Vagina (tissue), 2 donors: ENCODE measurements at regions not wholly inside any gene's neighbourhood (a gene's known extent, or its start where the extent isn't known, plus 50 kb on each side); places are given as distances from the start of the nearest gene placed in this dataset.
A peak's percentile ranks its signal among the peaks of the same experiment; 100 is the strongest.

ENCODE experiments used
- DNase-seq, 2 donors: peaks; one replicate each; pipeline ENCODE4 v3.0.0-alpha.2; 2017; ENCODE audit errors: extremely low spot score in 2 of 2
- H3K27ac ChIP-seq: fragments of 200-600 bp; sonication (generic); one replicate; pipeline ENCODE4 v1.5.1; 2019
- H3K27me3 ChIP-seq: fragments of 200-600 bp; sonication (generic); one replicate; pipeline ENCODE4 v1.5.1; 2019
- H3K36me3 ChIP-seq, 2 donors: fragments of 200-600 bp; sonication (generic); one replicate each; pipeline ENCODE4 v1.5.1; 2017 to 2019
- H3K4me1 ChIP-seq: fragments of 200-600 bp; sonication (generic); one replicate; pipeline ENCODE4 v1.5.1; 2019
- H3K4me3 ChIP-seq, 2 donors: fragments of 200-600 bp; sonication (generic); 1 replicate in 1 of 2; 2 replicates in 1 of 2; pipeline ENCODE4 v1.5.1; 2016 to 2019
- H3K9me3 ChIP-seq: fragments of 200-600 bp; sonication (generic); one replicate; pipeline ENCODE4 v1.5.1; 2019
- CTCF ChIP-seq, 3 experiments: fragments of 450-650 bp in 2 of 3; fragments of 200-600 bp in 1 of 3; sonication (generic) in 1 of 3; IDR thresholded peaks; one replicate each; pipeline ENCODE4 v1.5.1; 2017 to 2019; ENCODE audit warnings: antibody characterized with exemption in 3 of 3, mild to moderate bottlenecking in 2 of 3, moderate library complexity in 2 of 3
- POLR2A ChIP-seq, 2 donors: fragments of 450-650 bp; IDR thresholded peaks; one replicate each; pipeline ENCODE4 v1.6.1; 2017; ENCODE audit warnings: antibody characterized with exemption in 2 of 2, mild to moderate bottlenecking in 2 of 2, moderate library complexity in 2 of 2
- POLR2AphosphoS5 ChIP-seq, 2 donors: sonication (generic); formaldehyde crosslinking; IDR thresholded peaks; one replicate each; pipeline ENCODE4 v1.9.0; 2017; ENCODE audit warnings: antibody characterized with exemption in 2 of 2, mild to moderate bottlenecking in 2 of 2, low read depth in 1 of 2; ENCODE audit not compliant: insufficient read depth in 1 of 2
- intact Hi-C: fragments of 100-400 bp; cut with DNase I; formaldehyde crosslinking; loops from one replicate; pipeline ENCODE4 v1.15.1; 2023

GRCh38 chr6:105621564-105622175 is 218.8 kb upstream of the PREP start:
- DNase-seq = no peak
- TF ChIP-seq POLR2AphosphoS5 (IDR thresholded peaks at IDR 0.05; ENCODE audit: insufficient read depth in 1 of 2, low read depth in 1 of 2) (no peak), CTCF (IDR thresholded peaks at IDR 0.05) (no peak), POLR2A (IDR thresholded peaks at IDR 0.05) (no peak)
- Histone ChIP-seq H3K4me1 (peaks cover 24% of the 10 kb centered on the region), H3K27ac (no peak overlapping the region), H3K36me3 (no peaks in the 10 kb centered on the region), H3K27me3 (no peaks in the 10 kb centered on the region), H3K9me3 (no peaks in the 10 kb centered on the region), H3K4me3 (no peak overlapping the region)
- intact Hi-C loops = no loop called here

DNA sequence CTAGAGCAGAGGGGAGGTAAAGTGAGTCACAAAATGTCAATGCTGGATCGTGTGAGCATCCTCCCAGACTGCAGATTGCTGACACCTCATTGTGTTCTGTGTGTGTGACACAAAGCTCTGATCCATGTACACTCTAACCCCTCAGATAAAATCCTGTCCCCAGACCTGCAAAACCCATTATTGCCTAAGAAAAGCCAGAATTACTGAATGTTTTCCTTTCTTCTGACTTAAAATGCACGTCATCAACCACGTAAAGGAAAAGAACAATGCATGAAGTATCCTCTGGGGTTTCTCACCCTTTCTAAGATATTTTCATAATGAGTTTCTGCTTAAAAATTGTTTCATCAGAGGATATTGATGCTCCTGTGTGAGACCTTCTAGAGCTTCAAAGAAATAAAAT is 218.0 kb upstream of the PREP start:
- H3K27me3 ChIP-seq = no peaks in the 10 kb centered on the region
- H3K36me3 ChIP-seq = no peaks in the 10 kb centered on the region
- DNase-seq = no peak
- H3K4me3 ChIP-seq = no peak overlapping the region
- TF ChIP-seq CTCF (IDR thresholded peaks at IDR 0.05) (no peak), POLR2A (IDR thresholded peaks at IDR 0.05) (no peak), POLR2AphosphoS5 (IDR thresholded peaks at IDR 0.05; ENCODE audit: insufficient read depth in 1 of 2, low read depth in 1 of 2) (no peak)
- intact Hi-C loops = no loop called here
- H3K4me1 ChIP-seq = peaks cover 24% of the 10 kb centered on the region
- H3K27ac ChIP-seq = no peak overlapping the region
- H3K9me3 ChIP-seq = no peaks in the 10 kb centered on the region

- intact Hi-C loops = no loop called here
- no peaks in the 10 kb centered on the region for H3K9me3 ChIP-seq
- H3K27ac ChIP-seq = peak overlapping the region; percentile 42
- DNase-seq = no peak
- peaks cover 24% of the 10 kb centered on the region for H3K4me1 ChIP-seq
- H3K27me3 ChIP-seq = no peaks in the 10 kb centered on the region
- TF ChIP-seq CTCF (IDR thresholded peaks at IDR 0.05) = no peak
- TF ChIP-seq POLR2AphosphoS5 (IDR thresholded peaks at IDR 0.05; ENCODE audit: insufficient read depth in 1 of 2, low read depth in 1 of 2) = peak in 1 of 2 donors; percentile 4
- H3K4me3 ChIP-seq = no peak overlapping the region
- no peaks in the 10 kb centered on the region for H3K36me3 ChIP-seq
Observed at GRCh38 chr6:105619971-105620741, 217.3 kb upstream of the PREP start.

GRCh38 chr6:105618247-105618646 is 215.4 kb upstream of the PREP start:
- no peak overlapping the region for H3K4me3 ChIP-seq
- intact Hi-C loops = no loop called here
- no peak for DNase-seq
- no peaks in the 10 kb centered on the region for H3K36me3 ChIP-seq
- H3K27ac ChIP-seq = peak overlapping the region; percentile 16
- H3K27me3 ChIP-seq = no peaks in the 10 kb centered on the region
- TF ChIP-seq CTCF (IDR thresholded peaks at IDR 0.05) (no peak), POLR2AphosphoS5 (IDR thresholded peaks at IDR 0.05; ENCODE audit: insufficient read depth in 1 of 2, low read depth in 1 of 2) (no peak), POLR2A (IDR thresholded peaks at IDR 0.05) (no peak)
- no peaks in the 10 kb centered on the region for H3K9me3 ChIP-seq
- H3K4me1 ChIP-seq = peaks cover 24% of the 10 kb centered on the region

- Histone ChIP-seq H3K4me1 (peaks cover 30% of the 10 kb centered on the region), H3K27ac (no peak overlapping the region), H3K27me3 (no peaks in the 10 kb centered on the region), H3K36me3 (no peaks in the 10 kb centered on the region), H3K4me3 (no peak overlapping the region), H3K9me3 (no peaks in the 10 kb centered on the region)
- TF ChIP-seq POLR2AphosphoS5 (IDR thresholded peaks at IDR 0.05; ENCODE audit: insufficient read depth in 1 of 2, low read depth in 1 of 2) = no peak
- DNase-seq = no peak
- intact Hi-C loops = no loop called here
Observed at GRCh38 chr6:105616521-105616920, 213.6 kb upstream of the PREP start.
